SK-N-SH (cell line): ENCODE measurements at regions not wholly inside any gene's neighbourhood (a gene's known extent, or its start where the extent isn't known, plus 50 kb on each side); places are given as distances from the start of the nearest gene placed in this dataset.

Experiments
- CHD2 ChIP-seq: fragments of 150-350 bp; IDR thresholded peaks from 2 replicates; pipeline ENCODE4 v1.6.1; 2018; ENCODE audit warnings: low read length; ENCODE audit not compliant: partially characterized antibody
- JUND ChIP-seq: IDR thresholded peaks from 2 replicates; pipeline ENCODE4 v1.4.0; 2012
- RFX5 ChIP-seq: IDR thresholded peaks from 2 replicates; pipeline ENCODE4 v1.6.1; 2012; ENCODE audit warnings: mild to moderate bottlenecking, improper control_type of control experiment, low read length
- TF ChIP-seq, protein P1 (sequence below): fragments of 150-350 bp; IDR thresholded peaks from 2 replicates; pipeline ENCODE4 v1.6.1; 2016; ENCODE audit warnings: mild to moderate bottlenecking, low read depth, low read length
- TF ChIP-seq, protein P2 (sequence below): fragments of 200-600 bp; sonication (generic); IDR thresholded peaks from 2 replicates; pipeline ENCODE4 v1.6.1; 2017; ENCODE audit warnings: antibody characterized with exemption, mild to moderate bottlenecking, moderate library complexity

DNA sequence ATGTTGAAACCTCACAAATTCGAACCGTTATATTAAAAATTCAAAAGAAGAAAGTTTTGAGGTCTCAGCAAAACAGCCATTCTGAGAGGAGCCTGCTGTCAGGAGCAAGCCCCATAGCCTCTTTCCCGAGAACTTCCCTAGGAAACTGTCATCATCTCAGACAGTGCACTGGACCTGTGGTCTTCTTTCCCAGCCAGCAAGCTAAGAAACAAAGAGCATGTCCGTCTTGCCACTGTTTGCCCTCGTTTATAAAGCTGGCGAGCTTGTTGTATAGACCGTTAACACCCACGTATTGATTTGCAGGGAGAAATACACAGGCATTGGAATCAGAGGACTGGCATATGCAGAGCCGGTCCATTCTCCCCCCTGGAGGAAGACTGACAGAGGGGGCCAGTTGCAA is 407.0 kb downstream of the NPHP4 start:
- TF ChIP-seq CHD2 (no peak), RFX5 (no peak), JUND (no peak)
- TF ChIP-seq, protein P1, sequence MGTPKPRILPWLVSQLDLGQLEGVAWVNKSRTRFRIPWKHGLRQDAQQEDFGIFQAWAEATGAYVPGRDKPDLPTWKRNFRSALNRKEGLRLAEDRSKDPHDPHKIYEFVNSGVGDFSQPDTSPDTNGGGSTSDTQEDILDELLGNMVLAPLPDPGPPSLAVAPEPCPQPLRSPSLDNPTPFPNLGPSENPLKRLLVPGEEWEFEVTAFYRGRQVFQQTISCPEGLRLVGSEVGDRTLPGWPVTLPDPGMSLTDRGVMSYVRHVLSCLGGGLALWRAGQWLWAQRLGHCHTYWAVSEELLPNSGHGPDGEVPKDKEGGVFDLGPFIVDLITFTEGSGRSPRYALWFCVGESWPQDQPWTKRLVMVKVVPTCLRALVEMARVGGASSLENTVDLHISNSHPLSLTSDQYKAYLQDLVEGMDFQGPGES = no peak
- TF ChIP-seq, protein P2, sequence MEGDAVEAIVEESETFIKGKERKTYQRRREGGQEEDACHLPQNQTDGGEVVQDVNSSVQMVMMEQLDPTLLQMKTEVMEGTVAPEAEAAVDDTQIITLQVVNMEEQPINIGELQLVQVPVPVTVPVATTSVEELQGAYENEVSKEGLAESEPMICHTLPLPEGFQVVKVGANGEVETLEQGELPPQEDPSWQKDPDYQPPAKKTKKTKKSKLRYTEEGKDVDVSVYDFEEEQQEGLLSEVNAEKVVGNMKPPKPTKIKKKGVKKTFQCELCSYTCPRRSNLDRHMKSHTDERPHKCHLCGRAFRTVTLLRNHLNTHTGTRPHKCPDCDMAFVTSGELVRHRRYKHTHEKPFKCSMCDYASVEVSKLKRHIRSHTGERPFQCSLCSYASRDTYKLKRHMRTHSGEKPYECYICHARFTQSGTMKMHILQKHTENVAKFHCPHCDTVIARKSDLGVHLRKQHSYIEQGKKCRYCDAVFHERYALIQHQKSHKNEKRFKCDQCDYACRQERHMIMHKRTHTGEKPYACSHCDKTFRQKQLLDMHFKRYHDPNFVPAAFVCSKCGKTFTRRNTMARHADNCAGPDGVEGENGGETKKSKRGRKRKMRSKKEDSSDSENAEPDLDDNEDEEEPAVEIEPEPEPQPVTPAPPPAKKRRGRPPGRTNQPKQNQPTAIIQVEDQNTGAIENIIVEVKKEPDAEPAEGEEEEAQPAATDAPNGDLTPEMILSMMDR = no peak
